Activated T-cell treated with anti-CD3 and anti-CD28 coated beads for 48 hours (primary cell): ENCODE measurements at regions not wholly inside any gene's neighbourhood (a gene's known extent, or its start where the extent isn't known, plus 50 kb on each side); places are given as distances from the start of the nearest gene placed in this dataset.

Experiments used
- DNase-seq: peaks from one replicate; pipeline ENCODE4 v3.0.0-alpha.2; 2020; ENCODE audit warnings: low read depth

- DNase-seq: no peak
These were observed 222.3 kb upstream of the BOD1L1 start for GRCh38 chr4:13849778-13850177.

GRCh38 chr4:13851085-13851940 lies 223.8 kb upstream of the BOD1L1 start:
- DNase-seq: no peak

- no peak for DNase-seq
These were observed 224.9 kb upstream of the BOD1L1 start for GRCh38 chr4:13852411-13852810.

- no peak for DNase-seq
These were observed 228.9 kb upstream of the BOD1L1 start for GRCh38 chr4:13856387-13856786.

- DNase-seq: no peak
These were observed 229.9 kb upstream of the BOD1L1 start for GRCh38 chr4:13857397-13857796.

- DNase-seq: no peak
These were observed 230.3 kb upstream of the BOD1L1 start for GRCh38 chr4:13857800-13858199.

GRCh38 chr4:13859423-13859822 lies 231.9 kb upstream of the BOD1L1 start:
- no peak for DNase-seq

GRCh38 chr4:13860126-13860525 lies 232.6 kb upstream of the BOD1L1 start:
- no peak for DNase-seq

GRCh38 chr4:13865871-13866669 lies 238.5 kb upstream of the BOD1L1 start:
- no peak for DNase-seq

- DNase-seq: no peak
These were observed 239.4 kb upstream of the BOD1L1 start for GRCh38 chr4:13866881-13867280.

- no peak for DNase-seq
These were observed 244.6 kb upstream of the BOD1L1 start for GRCh38 chr4:13872155-13872554.

- no peak for DNase-seq
These were observed 245.4 kb upstream of the BOD1L1 start for GRCh38 chr4:13872955-13873354.

GRCh38 chr4:13875181-13875580 lies 247.7 kb upstream of the BOD1L1 start:
- DNase-seq: no peak

- DNase-seq: no peak
These were observed 248.6 kb upstream of the BOD1L1 start for GRCh38 chr4:13876131-13876530.

- DNase-seq: no peak
These were observed 249.4 kb upstream of the BOD1L1 start for GRCh38 chr4:13876940-13877339.

- no peak for DNase-seq
These were observed 250.1 kb upstream of the BOD1L1 start for GRCh38 chr4:13877626-13878025.

GRCh38 chr4:13881892-13882291 lies 254.4 kb upstream of the BOD1L1 start:
- DNase-seq: no peak

- no peak for DNase-seq
These were observed 259.5 kb upstream of the BOD1L1 start for GRCh38 chr4:13887010-13887409.

GRCh38 chr4:13888112-13888511 lies 260.6 kb upstream of the BOD1L1 start:
- no peak for DNase-seq

- no peak for DNase-seq
These were observed 264.0 kb upstream of the BOD1L1 start for GRCh38 chr4:13891544-13891939.

GRCh38 chr4:13892739-13893105 lies 265.2 kb upstream of the BOD1L1 start:
- DNase-seq: no peak

GRCh38 chr4:13893211-13893610 lies 265.7 kb upstream of the BOD1L1 start:
- no peak for DNase-seq

- no peak for DNase-seq
These were observed 266.5 kb upstream of the BOD1L1 start for GRCh38 chr4:13893987-13894386.
